ENCODE measurements at regions not wholly inside any gene's neighbourhood (a gene's known extent, or its start where the extent isn't known, plus 50 kb on each side); places are given as distances from the start of the nearest gene placed in this dataset.

DNA sequence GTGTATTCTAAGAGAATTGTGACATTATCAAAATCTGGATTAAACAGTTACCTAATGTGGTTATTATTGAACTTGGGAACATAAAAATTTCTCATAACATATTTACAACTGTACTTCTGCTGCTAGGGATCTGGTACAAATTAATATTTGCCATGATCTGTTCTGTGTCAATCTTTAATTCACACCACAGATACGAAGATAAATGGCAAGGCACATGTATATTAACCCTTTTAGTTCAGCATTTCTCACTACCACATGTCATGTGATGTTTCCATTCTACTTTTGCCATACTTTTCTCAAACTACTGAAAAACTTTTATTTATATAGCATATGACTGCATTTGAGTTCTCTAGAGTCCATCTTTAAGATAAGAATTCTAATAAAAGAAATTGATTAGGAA lies 295.3 kb upstream of the DDX18 start:
- TF ChIP-seq, protein P1, sequence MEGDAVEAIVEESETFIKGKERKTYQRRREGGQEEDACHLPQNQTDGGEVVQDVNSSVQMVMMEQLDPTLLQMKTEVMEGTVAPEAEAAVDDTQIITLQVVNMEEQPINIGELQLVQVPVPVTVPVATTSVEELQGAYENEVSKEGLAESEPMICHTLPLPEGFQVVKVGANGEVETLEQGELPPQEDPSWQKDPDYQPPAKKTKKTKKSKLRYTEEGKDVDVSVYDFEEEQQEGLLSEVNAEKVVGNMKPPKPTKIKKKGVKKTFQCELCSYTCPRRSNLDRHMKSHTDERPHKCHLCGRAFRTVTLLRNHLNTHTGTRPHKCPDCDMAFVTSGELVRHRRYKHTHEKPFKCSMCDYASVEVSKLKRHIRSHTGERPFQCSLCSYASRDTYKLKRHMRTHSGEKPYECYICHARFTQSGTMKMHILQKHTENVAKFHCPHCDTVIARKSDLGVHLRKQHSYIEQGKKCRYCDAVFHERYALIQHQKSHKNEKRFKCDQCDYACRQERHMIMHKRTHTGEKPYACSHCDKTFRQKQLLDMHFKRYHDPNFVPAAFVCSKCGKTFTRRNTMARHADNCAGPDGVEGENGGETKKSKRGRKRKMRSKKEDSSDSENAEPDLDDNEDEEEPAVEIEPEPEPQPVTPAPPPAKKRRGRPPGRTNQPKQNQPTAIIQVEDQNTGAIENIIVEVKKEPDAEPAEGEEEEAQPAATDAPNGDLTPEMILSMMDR (IDR thresholded peaks at IDR 0.05; ENCODE audit: extremely low read depth in 1 of 2, insufficient read depth in 1 of 2, low read depth in 1 of 2, low read length in 2 of 2): no peak
- no peak for TF ChIP-seq POLR2A (IDR thresholded peaks at IDR 0.05; ENCODE audit: low read depth, low read length)
- no peak for TF ChIP-seq POLR2AphosphoS5 (IDR thresholded peaks at IDR 0.05; ENCODE audit: insufficient read depth, low read depth, low read length)
